Esophagus muscularis mucosa (tissue), 4 donors: ENCODE measurements at regions not wholly inside any gene's neighbourhood (a gene's known extent, or its start where the extent isn't known, plus 50 kb on each side); places are given as distances from the start of the nearest gene placed in this dataset.

Experiments
- DNase-seq: peaks from one replicate; pipeline ENCODE4 v3.0.0-alpha.2; 2017; ENCODE audit errors: extremely low spot score
- H3K27ac ChIP-seq, 4 donors: fragments of 200-600 bp; sonication (generic); replicated peaks in 1 of 4; 1 replicate in 3 of 4; 2 replicates in 1 of 4; pipeline ENCODE4 v1.5.1; 2016 to 2019; ENCODE audit warnings: mild to moderate bottlenecking in 1 of 4
- H3K27me3 ChIP-seq, 4 donors: fragments of 200-600 bp; sonication (generic); one replicate each; pipeline versions ENCODE4 v1.5.1 to v1.6.0; 2016 to 2019
- H3K36me3 ChIP-seq, 4 donors: fragments of 200-600 bp; sonication (generic); one replicate each; pipeline ENCODE4 v1.5.1; 2016 to 2019
- H3K4me1 ChIP-seq, 4 donors: fragments of 200-600 bp; sonication (generic); one replicate each; pipeline ENCODE4 v1.5.1; 2016 to 2019
- H3K4me3 ChIP-seq, 4 donors: fragments of 200-600 bp; sonication (generic); 1 replicate in 2 of 4; 2 replicates in 2 of 4; pipeline ENCODE4 v1.5.1; 2016 to 2019; ENCODE audit warnings: mild to moderate bottlenecking in 4 of 4, moderate library complexity in 1 of 4
- H3K9me3 ChIP-seq, 4 donors: fragments of 200-600 bp; sonication (generic); 1 replicate in 3 of 4; 2 replicates in 1 of 4; pipeline ENCODE4 v1.5.1; 2016 to 2019
- CTCF ChIP-seq, 3 experiments: fragments of 200-600 bp in 2 of 3; fragments of 450-650 bp in 1 of 3; sonication (generic) in 2 of 3; IDR thresholded peaks; one replicate each; pipeline ENCODE4 v1.5.1; 2017 to 2019; ENCODE audit warnings: antibody characterized with exemption in 3 of 3, mild to moderate bottlenecking in 2 of 3, moderate library complexity in 1 of 3
- EP300 ChIP-seq: sonication (generic); formaldehyde crosslinking; IDR thresholded peaks from one replicate; pipeline ENCODE4 v1.6.1; 2017; ENCODE audit warnings: antibody characterized with exemption
- POLR2A ChIP-seq: fragments of 450-650 bp; IDR thresholded peaks from one replicate; pipeline ENCODE4 v1.6.1; 2017; ENCODE audit warnings: antibody characterized with exemption, moderate library complexity, mild to moderate bottlenecking, low read depth
- POLR2AphosphoS5 ChIP-seq, 2 donors: sonication (generic); formaldehyde crosslinking; IDR thresholded peaks; one replicate each; pipeline ENCODE4 v1.6.1; 2017; ENCODE audit warnings: antibody characterized with exemption in 2 of 2
- WGBS: methylation state at CpG from one replicate; pipeline ENCODE4 v1.1.5; 2018; 5-methylcytosine and 5-hydroxymethylcytosine counted together
- intact Hi-C: fragments of 100-400 bp; cut with DNase I; formaldehyde crosslinking; loops from one replicate; pipeline ENCODE4 v1.15.1; 2023

DNA sequence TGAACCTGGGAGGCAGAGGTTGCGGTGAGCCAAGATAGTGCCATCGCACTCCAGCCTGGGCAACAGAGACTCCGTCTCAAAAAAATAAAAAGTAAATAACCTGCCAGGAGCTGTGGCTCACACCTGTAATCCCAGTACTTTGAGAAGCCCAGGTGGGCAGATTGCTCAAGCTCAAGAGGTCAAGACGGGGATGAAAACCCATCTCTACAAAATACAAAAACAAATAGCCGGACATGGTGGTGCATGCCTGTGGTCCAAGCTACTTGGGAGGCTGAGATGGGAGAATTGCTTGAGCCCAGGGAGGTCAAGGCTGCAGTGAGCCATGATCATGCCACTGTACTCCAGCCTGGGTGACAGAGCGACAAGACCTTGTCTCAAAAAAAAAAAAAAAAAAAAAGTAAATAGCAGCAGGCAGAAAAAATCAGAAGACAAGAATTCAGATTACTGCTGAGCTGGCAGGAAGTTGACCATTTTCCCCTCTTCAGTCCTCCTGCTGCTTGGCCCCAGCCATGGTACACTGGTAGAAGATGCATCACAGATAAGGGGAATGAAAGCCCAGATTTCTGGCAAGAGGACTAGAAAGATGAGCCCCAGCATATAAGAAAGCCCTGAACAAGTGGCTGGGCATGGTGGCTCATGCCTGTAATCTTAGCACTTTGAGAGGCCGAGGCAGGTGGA is 97.6 kb downstream of the TOMM20 start:
- WGBS = 83% methylated on average over 7 of the region's 7 CpGs
- DNase-seq = no peak

GRCh38 chr1:235027862-235028250 is 100.8 kb downstream of the TOMM20 start:
- H3K27me3 ChIP-seq = no peaks in the 10 kb centered on the region
- H3K27ac ChIP-seq = no peak overlapping the region
- H3K9me3 ChIP-seq = no peaks in the 10 kb centered on the region
- WGBS = 96% methylated on average over 9 of the region's 9 CpGs
- DNase-seq = no peak
- TF ChIP-seq POLR2AphosphoS5 (IDR thresholded peaks at IDR 0.05) (no peak), POLR2A (no peak), EP300 (no peak), CTCF (IDR thresholded peaks at IDR 0.05) (no peak)
- intact Hi-C loops = no loop called here
- H3K36me3 ChIP-seq = no peaks in the 10 kb centered on the region
- no peak overlapping the region for H3K4me3 ChIP-seq
- H3K4me1 ChIP-seq = peaks cover 0 to 1% (median 0%) of the 10 kb centered on the region in 4 donors

More for the DNA sequence above, 97.6 kb downstream of the TOMM20 start:
- intact Hi-C loops = no loop called here
- Histone ChIP-seq H3K36me3 (no peaks in the 10 kb centered on the region), H3K9me3 (no peaks in the 10 kb centered on the region), H3K4me1 (no peaks in the 10 kb centered on the region), H3K27me3 (no peaks in the 10 kb centered on the region), H3K4me3 (no peak overlapping the region), H3K27ac (no peak overlapping the region)
- no peak for TF ChIP-seq POLR2A
- TF ChIP-seq POLR2AphosphoS5 (IDR thresholded peaks at IDR 0.05) = no peak
- TF ChIP-seq CTCF (IDR thresholded peaks at IDR 0.05) = no peak
- TF ChIP-seq EP300 = no peak

DNA sequence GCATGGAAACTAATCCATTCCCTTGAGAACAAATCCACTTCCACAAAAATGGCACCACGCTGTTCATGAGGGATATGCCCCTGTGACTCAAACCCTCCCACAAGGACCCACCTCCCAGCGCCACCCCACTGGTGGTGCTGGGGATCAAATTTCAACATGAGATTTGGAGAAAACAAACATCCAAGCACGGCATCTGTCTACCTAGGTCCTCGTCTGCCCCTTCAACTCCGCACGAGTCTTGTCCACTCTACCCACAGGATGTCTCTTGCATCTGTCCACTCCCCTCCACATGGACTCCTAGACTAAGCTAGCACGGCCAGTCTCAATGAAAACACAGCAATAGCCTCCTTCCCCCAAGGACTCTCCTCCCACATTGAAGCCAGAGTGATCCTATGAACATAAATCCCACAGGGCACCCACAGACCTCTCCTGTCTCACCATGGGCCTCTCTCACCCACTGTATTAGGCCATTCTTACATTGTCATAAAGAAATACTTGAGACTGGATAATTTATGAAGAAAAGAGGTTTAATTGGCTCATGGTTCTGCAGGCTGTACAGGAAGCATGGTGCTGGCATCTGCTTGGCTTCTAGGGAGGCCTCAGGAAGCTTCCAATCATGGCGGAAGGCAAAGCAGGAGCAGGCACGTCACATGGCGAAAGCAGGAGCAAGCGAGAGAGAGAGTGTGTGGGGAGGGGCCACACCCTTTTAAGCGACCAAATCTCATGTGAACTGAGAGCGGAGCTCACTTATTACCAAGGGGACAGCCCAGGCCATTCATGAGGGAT is 101.4 kb downstream of the TOMM20 start:
- 98% methylated on average over 13 of the region's 13 CpGs for WGBS
- TF ChIP-seq POLR2A (no peak), EP300 (no peak), POLR2AphosphoS5 (IDR thresholded peaks at IDR 0.05) (no peak), CTCF (IDR thresholded peaks at IDR 0.05) (no peak)
- H3K27ac ChIP-seq = no peak overlapping the region
- H3K36me3 ChIP-seq = no peaks in the 10 kb centered on the region
- peaks cover 0 to 6% (median 6%) of the 10 kb centered on the region in 4 donors for H3K4me1 ChIP-seq
- no peak overlapping the region for H3K4me3 ChIP-seq
- no peak for DNase-seq
- intact Hi-C loops = no loop called here
- H3K27me3 ChIP-seq = no peaks in the 10 kb centered on the region
- no peaks in the 10 kb centered on the region for H3K9me3 ChIP-seq

DNA sequence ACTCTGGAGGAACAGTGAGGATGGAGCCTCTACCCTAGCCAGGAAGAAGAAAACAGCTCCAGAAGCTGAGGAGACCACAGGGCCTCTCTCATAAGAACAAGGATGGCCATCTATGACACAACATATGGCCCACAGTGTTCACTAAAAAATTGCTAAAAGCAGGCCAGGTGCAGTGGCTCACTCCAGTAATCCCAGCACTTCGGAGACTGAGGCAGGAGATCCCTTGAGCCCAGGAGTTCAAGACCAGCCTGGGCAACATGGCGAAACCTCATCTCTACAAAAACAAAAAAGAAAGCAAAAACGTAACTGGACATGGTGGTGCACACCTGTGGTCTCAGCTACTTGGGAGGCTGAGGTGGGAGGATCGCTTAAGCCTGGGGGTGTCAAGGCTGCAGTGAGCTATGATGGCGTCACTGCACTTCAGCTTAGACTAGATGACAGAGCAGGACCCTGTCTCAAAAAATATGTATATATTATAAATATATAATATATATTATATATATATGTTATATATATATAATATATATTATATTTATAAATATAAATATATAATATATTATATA is 103.1 kb downstream of the TOMM20 start:
- Histone ChIP-seq H3K4me3 (no peak overlapping the region), H3K27me3 (no peaks in the 10 kb centered on the region)

More for the DNA sequence above, 103.1 kb downstream of the TOMM20 start:
- DNase-seq = no peak
- Histone ChIP-seq H3K36me3 (no peaks in the 10 kb centered on the region), H3K4me1 (peaks cover 0 to 17% (median 15%) of the 10 kb centered on the region in 4 donors), H3K27ac (no peak overlapping the region), H3K9me3 (no peaks in the 10 kb centered on the region)
- intact Hi-C loops = no loop called here
- 97% methylated on average over 5 of the region's 5 CpGs for WGBS
- TF ChIP-seq EP300 (no peak), CTCF (IDR thresholded peaks at IDR 0.05) (no peak), POLR2A (no peak), POLR2AphosphoS5 (IDR thresholded peaks at IDR 0.05) (no peak)
